SK-N-MC (cell line): ENCODE measurements at regions not wholly inside any gene's neighbourhood (a gene's known extent, or its start where the extent isn't known, plus 50 kb on each side); places are given as distances from the start of the nearest gene placed in this dataset.

ENCODE experiments used
- EZH2 ChIP-seq: fragments of 200-600 bp; sonication (generic); IDR thresholded peaks from one replicate; pipeline ENCODE4 v1.6.1; 2017; ENCODE audit warnings: antibody characterized with exemption
- FOXP2 ChIP-seq: optimal IDR thresholded peaks from 2 replicates; pipeline ENCODE3; 2011; ENCODE audit warnings: mild to moderate bottlenecking, moderate library complexity; ENCODE audit not compliant: insufficient read depth; ENCODE audit errors: extremely low read length, control extremely low read depth

- TF ChIP-seq FOXP2, result no peak
- no peak for TF ChIP-seq EZH2
Measured at GRCh38 chr2:733001-733400, 55.8 kb upstream of the TMEM18 start.
